A673 (cell line): ENCODE measurements at regions not wholly inside any gene's neighbourhood (a gene's known extent, or its start where the extent isn't known, plus 50 kb on each side); places are given as distances from the start of the nearest gene placed in this dataset.

ENCODE experiments used
- CTCF ChIP-seq: fragments of 300-800, 200-600 bp; sonication (generic); conservative IDR thresholded peaks from 2 replicates; pipeline ENCODE4 v1.5.1; 2017; ENCODE audit warnings: low read depth, mild to moderate bottlenecking, antibody characterized with exemption, low read length, moderate library complexity, mixed read lengths
- EZH2 ChIP-seq: fragments of 200-600 bp; sonication (generic); IDR thresholded peaks from 2 replicates; pipeline ENCODE4 v1.6.1; 2017; ENCODE audit warnings: borderline replicate concordance, low read depth, mild to moderate bottlenecking, mixed read lengths, antibody characterized with exemption, low read length; ENCODE audit not compliant: poor library complexity, severe bottlenecking

GRCh38 chr2:117101613-117102012 lies 712.9 kb upstream of the DDX18 start:
- TF ChIP-seq CTCF (no peak), EZH2 (no peak)
